Loucy (cell line): ENCODE measurements at regions not wholly inside any gene's neighbourhood (a gene's known extent, or its start where the extent isn't known, plus 50 kb on each side); places are given as distances from the start of the nearest gene placed in this dataset.

Source experiments
- EZH2phosphoT487 ChIP-seq: fragments of 200-600 bp; IDR thresholded peaks from 2 replicates; pipeline ENCODE4 v1.6.1; 2018; ENCODE audit warnings: antibody characterized with exemption, mild to moderate bottlenecking, moderate library complexity, borderline replicate concordance
- TF ChIP-seq, protein P1 (sequence below): fragments of 200-600 bp; sonication (generic); conservative IDR thresholded peaks from 2 replicates; pipeline ENCODE4 v1.5.1; 2014; ENCODE audit warnings: mild to moderate bottlenecking, antibody characterized with exemption, low read length

DNA sequence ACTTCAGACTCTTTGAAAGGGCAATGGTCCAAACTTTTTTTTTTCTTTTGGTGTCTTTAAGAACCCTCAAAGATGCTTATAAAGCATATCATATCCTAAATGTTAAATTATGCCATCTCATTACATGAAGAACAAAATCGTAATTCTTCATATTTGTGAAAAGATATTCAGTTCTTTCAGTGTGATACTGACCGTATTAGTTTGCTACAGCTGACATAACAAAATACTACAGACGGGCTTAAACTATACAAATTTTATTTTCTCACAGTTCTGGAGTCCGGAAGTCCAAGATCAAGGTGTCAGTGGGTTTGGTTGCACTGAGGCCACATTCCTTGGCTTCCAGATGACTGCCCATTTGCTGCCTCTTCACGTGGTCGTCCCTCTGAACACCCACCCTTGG is 1377.2 kb upstream of the ZEB2 start:
- no peak for TF ChIP-seq EZH2phosphoT487
- TF ChIP-seq, protein P1, sequence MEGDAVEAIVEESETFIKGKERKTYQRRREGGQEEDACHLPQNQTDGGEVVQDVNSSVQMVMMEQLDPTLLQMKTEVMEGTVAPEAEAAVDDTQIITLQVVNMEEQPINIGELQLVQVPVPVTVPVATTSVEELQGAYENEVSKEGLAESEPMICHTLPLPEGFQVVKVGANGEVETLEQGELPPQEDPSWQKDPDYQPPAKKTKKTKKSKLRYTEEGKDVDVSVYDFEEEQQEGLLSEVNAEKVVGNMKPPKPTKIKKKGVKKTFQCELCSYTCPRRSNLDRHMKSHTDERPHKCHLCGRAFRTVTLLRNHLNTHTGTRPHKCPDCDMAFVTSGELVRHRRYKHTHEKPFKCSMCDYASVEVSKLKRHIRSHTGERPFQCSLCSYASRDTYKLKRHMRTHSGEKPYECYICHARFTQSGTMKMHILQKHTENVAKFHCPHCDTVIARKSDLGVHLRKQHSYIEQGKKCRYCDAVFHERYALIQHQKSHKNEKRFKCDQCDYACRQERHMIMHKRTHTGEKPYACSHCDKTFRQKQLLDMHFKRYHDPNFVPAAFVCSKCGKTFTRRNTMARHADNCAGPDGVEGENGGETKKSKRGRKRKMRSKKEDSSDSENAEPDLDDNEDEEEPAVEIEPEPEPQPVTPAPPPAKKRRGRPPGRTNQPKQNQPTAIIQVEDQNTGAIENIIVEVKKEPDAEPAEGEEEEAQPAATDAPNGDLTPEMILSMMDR = no peak
